ENCODE measurements at regions not wholly inside any gene's neighbourhood (a gene's known extent, or its start where the extent isn't known, plus 50 kb on each side); places are given as distances from the start of the nearest gene placed in this dataset.
"Not testable (repeated sequence)": the region's sequence is repeated elsewhere in the genome, so short reads cannot be mapped to it uniquely, and the experiment has no call there.

- H3K9me3 Mint-ChIP-seq (ENCODE audit: low read depth), result no peaks in the 10 kb centered on the region
- no peak overlapping the region for H3K4me3 Mint-ChIP-seq (ENCODE audit: low read depth)
- TF ChIP-seq CTCF (IDR thresholded peaks at IDR 0.05; ENCODE audit: unreplicated experiment), result no peak
- no peak for DNase-seq (ENCODE audit: low spot score, unreplicated experiment)
- no peak overlapping the region for H3K27ac Mint-ChIP-seq
- no peaks in the 10 kb centered on the region for H3K36me3 Mint-ChIP-seq (ENCODE audit: insufficient read depth)
- no peaks in the 10 kb centered on the region for H3K4me1 Mint-ChIP-seq (ENCODE audit: low read depth)
- H3K27me3 Mint-ChIP-seq, result no peaks in the 10 kb centered on the region
These were observed 57.0 kb downstream of the MSTN start for GRCh38 chr2:190005513-190005912.

- Mint-ChIP-seq H3K9me3 (ENCODE audit: low read depth) (peaks cover 20% of the 10 kb centered on the region), H3K36me3 (ENCODE audit: insufficient read depth) (peaks cover 1% of the 10 kb centered on the region), H3K4me3 (ENCODE audit: low read depth) (no peak overlapping the region), H3K4me1 (ENCODE audit: low read depth) (no peaks in the 10 kb centered on the region), H3K27me3 (no peaks in the 10 kb centered on the region), H3K27ac (no peak overlapping the region)
- DNase-seq (ENCODE audit: low spot score, unreplicated experiment), result no peak
- no peak for TF ChIP-seq CTCF (IDR thresholded peaks at IDR 0.05; ENCODE audit: unreplicated experiment)
These were observed 62.9 kb downstream of the MSTN start for GRCh38 chr2:189999661-190000060.

- not testable (repeated sequence) for H3K27me3 Mint-ChIP-seq; H3K4me3 Mint-ChIP-seq (ENCODE audit: low read depth); H3K27ac Mint-ChIP-seq; H3K36me3 Mint-ChIP-seq (ENCODE audit: insufficient read depth); H3K4me1 Mint-ChIP-seq (ENCODE audit: low read depth); DNase-seq (ENCODE audit: low spot score, unreplicated experiment)
- peaks cover 24% of the 10 kb centered on the region for H3K9me3 Mint-ChIP-seq (ENCODE audit: low read depth)
These were observed 63.9 kb downstream of the MSTN start for GRCh38 chr2:189998665-189999064.

- Mint-ChIP-seq H3K4me3 (ENCODE audit: low read depth) (no peak overlapping the region), H3K9me3 (ENCODE audit: low read depth) (peaks cover 36% of the 10 kb centered on the region), H3K4me1 (ENCODE audit: low read depth) (no peaks in the 10 kb centered on the region), H3K27me3 (no peaks in the 10 kb centered on the region), H3K36me3 (ENCODE audit: insufficient read depth) (peaks cover 3% of the 10 kb centered on the region), H3K27ac (no peak overlapping the region)
- TF ChIP-seq CTCF (IDR thresholded peaks at IDR 0.05; ENCODE audit: unreplicated experiment), result no peak
- DNase-seq (ENCODE audit: low spot score, unreplicated experiment), result no peak
These were observed 65.5 kb downstream of the MSTN start for GRCh38 chr2:189997016-189997415.

- Mint-ChIP-seq H3K4me3 (ENCODE audit: low read depth) (no peak overlapping the region), H3K4me1 (ENCODE audit: low read depth) (no peaks in the 10 kb centered on the region), H3K36me3 (ENCODE audit: insufficient read depth) (peaks cover 3% of the 10 kb centered on the region), H3K9me3 (ENCODE audit: low read depth) (peaks cover 39% of the 10 kb centered on the region), H3K27me3 (no peaks in the 10 kb centered on the region), H3K27ac (no peak overlapping the region)
- no peak for TF ChIP-seq CTCF (IDR thresholded peaks at IDR 0.05; ENCODE audit: unreplicated experiment)
- DNase-seq (ENCODE audit: low spot score, unreplicated experiment), result no peak
These were observed 66.8 kb downstream of the MSTN start for GRCh38 chr2:189995679-189996078.

GRCh38 chr2:189982780-189983394, 79.6 kb downstream of the MSTN start:
- H3K27me3 Mint-ChIP-seq, result no peaks in the 10 kb centered on the region
- H3K4me1 Mint-ChIP-seq (ENCODE audit: low read depth), result no peaks in the 10 kb centered on the region
- no peak overlapping the region for H3K27ac Mint-ChIP-seq
- peaks cover 1% of the 10 kb centered on the region for H3K36me3 Mint-ChIP-seq (ENCODE audit: insufficient read depth)
- H3K9me3 Mint-ChIP-seq (ENCODE audit: low read depth), result peaks cover 42% of the 10 kb centered on the region
- TF ChIP-seq CTCF (IDR thresholded peaks at IDR 0.05; ENCODE audit: unreplicated experiment), result peak; percentile 25
- no peak overlapping the region for H3K4me3 Mint-ChIP-seq (ENCODE audit: low read depth)
- no peak for DNase-seq (ENCODE audit: low spot score, unreplicated experiment)

All from progenitor cell of endocrine pancreas (in vitro differentiated cells).